PC-9 (cell line): ENCODE measurements at regions not wholly inside any gene's neighbourhood (a gene's known extent, or its start where the extent isn't known, plus 50 kb on each side); places are given as distances from the start of the nearest gene placed in this dataset.
"Not testable (repeated sequence)": the region's sequence is repeated elsewhere in the genome, so short reads cannot be mapped to it uniquely, and the experiment has no call there.

ENCODE experiments used
- BruUV-seq: library from RNA; stranded (reverse); fragments of 400-500 nt; replicated peaks from 2 replicates; lab custom pipeline; 2021; lab: Mats Ljungman, UMichigan
- CTCF ChIA-PET: fragments of 300-600 bp; sonication (Branson Sonifier 250); formaldehyde crosslinking; loops from one replicate; lab custom pipeline; 2022; ENCODE audit warnings: antibody characterized with exemption; lab: Charles Lee
- POLR2A ChIA-PET: fragments of 300-600 bp; sonication (Branson Sonifier 250); formaldehyde crosslinking; loops from one replicate; lab custom pipeline; 2022; ENCODE audit warnings: antibody characterized with exemption; ENCODE audit not compliant: unreplicated experiment; lab: Charles Lee
- DNase-seq, 2 experiments: peaks; one replicate each; pipeline versions ENCODE4 v3.0.0 to v3.0.0-alpha.2; 2015 to 2022; ENCODE audit warnings: mixed read lengths in 1 of 2
- H2AFZ ChIP-seq: fragments of 200-600 bp; sonication (generic); 2 replicates; pipeline ENCODE4 v1.8.1; 2017; ENCODE audit warnings: antibody characterized with exemption
- H3F3A ChIP-seq: fragments of 200-600 bp; sonication (generic); 2 replicates; pipeline ENCODE4 v1.8.1; 2017; ENCODE audit warnings: antibody characterized with exemption, mild to moderate bottlenecking, low read depth; ENCODE audit not compliant: insufficient read depth
- H3K27ac ChIP-seq: fragments of 200-600 bp; sonication (generic); 2 replicates; pipeline ENCODE4 v1.6.1; 2016; ENCODE audit warnings: mixed run types
- H3K27me3 ChIP-seq: fragments of 200-600 bp; sonication (generic); 2 replicates; pipeline ENCODE4 v1.6.1; 2016; ENCODE audit warnings: low read depth, mixed run types; ENCODE audit not compliant: insufficient read depth
- H3K36me3 ChIP-seq: fragments of 200-600 bp; sonication (generic); 2 replicates; pipeline ENCODE4 v1.6.1; 2016; ENCODE audit warnings: low read depth, mixed run types
- H3K4me1 ChIP-seq: fragments of 200-600 bp; sonication (generic); replicated peaks from 2 replicates; pipeline ENCODE4 v1.6.1; 2016; ENCODE audit warnings: mixed run types; ENCODE audit not compliant: insufficient read depth
- H3K4me2 ChIP-seq: fragments of 200-600 bp; sonication (generic); 2 replicates; pipeline ENCODE4 v1.6.1; 2017; ENCODE audit warnings: mixed run types
- H3K4me3 ChIP-seq: fragments of 200-600 bp; sonication (generic); 2 replicates; pipeline ENCODE4 v1.6.1; 2016; ENCODE audit warnings: mixed run types
- H3K79me2 ChIP-seq: fragments of 200-600 bp; sonication (generic); 2 replicates; pipeline ENCODE4 v1.6.1; 2017; ENCODE audit warnings: low read depth, mixed run types
- H3K9me2 ChIP-seq: fragments of 200-600 bp; sonication (generic); 2 replicates; pipeline ENCODE4 v1.8.1; 2017; ENCODE audit warnings: mild to moderate bottlenecking; ENCODE audit not compliant: insufficient read depth
- H3K9me3 ChIP-seq: fragments of 200-600 bp; sonication (generic); 2 replicates; pipeline ENCODE4 v1.8.1; 2016; ENCODE audit warnings: low read depth; ENCODE audit not compliant: insufficient read depth
- H4K20me1 ChIP-seq: fragments of 200-600 bp; sonication (generic); 2 replicates; pipeline ENCODE4 v1.8.1; 2017; ENCODE audit not compliant: insufficient read depth
- EZH2 ChIP-seq: fragments of 200-600 bp; sonication (generic); IDR thresholded peaks from 2 replicates; pipeline ENCODE4 v1.8.0; 2017; ENCODE audit warnings: antibody characterized with exemption, low read depth
- intact Hi-C: fragments of 100-400 bp; cut with micrococcal nuclease; formaldehyde crosslinking; loops from one replicate; pipeline ENCODE4 v1.10.0; 2022; ENCODE audit not compliant: unreplicated experiment
- TF ChIP-seq, protein P1 (sequence below): fragments of 200-600 bp; sonication (generic); conservative IDR thresholded peaks from 2 replicates; pipeline ENCODE4 v1.6.1; 2017; ENCODE audit warnings: mixed run types, antibody characterized with exemption, mild to moderate bottlenecking, moderate library complexity

DNA sequence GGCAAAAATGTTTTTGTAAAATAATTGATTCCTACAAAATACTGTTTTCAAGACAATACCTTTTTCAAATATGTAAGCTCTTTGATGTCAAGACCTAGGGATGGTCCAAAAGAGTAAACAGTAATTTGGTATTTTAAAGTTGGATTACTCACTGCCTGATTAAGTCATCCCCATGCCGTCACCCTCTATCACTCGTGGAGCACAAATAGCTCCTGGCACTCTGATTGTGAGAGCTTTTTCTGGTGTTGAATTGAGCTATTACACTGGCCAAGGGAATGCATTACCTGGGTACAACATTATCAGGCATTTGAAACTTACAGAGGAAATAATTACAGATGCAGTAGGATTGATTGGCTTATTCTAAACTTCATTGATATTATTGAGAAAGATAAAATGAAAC lies 231.9 kb upstream of the GRM3 start:
- Histone ChIP-seq H3K4me1 (no peaks in the 10 kb centered on the region), H3K9me3 (no peaks in the 10 kb centered on the region), H3K9me2 (no peaks in the 10 kb centered on the region), H3K4me2 (no peak overlapping the region), H3K79me2 (no peaks in the 10 kb centered on the region), H3K4me3 (no peak overlapping the region), H3K27me3 (no peaks in the 10 kb centered on the region), H3K27ac (no peak overlapping the region), H3F3A (no peaks in the 10 kb centered on the region), H4K20me1 (no peaks in the 10 kb centered on the region), H3K36me3 (no peaks in the 10 kb centered on the region), H2AFZ (no peak overlapping the region)
- no peak for DNase-seq
- ChIA-PET CTCF (no interaction called here), POLR2A (interaction anchor here (0.7 kb wide), 1 partner anchor 77 kb away, joined by 8 read pairs; no protein-coding TSS in a partner anchor)
- intact Hi-C loops, result no loop called here
- no TSS peak for BruUV-seq
- TF ChIP-seq, protein P1, sequence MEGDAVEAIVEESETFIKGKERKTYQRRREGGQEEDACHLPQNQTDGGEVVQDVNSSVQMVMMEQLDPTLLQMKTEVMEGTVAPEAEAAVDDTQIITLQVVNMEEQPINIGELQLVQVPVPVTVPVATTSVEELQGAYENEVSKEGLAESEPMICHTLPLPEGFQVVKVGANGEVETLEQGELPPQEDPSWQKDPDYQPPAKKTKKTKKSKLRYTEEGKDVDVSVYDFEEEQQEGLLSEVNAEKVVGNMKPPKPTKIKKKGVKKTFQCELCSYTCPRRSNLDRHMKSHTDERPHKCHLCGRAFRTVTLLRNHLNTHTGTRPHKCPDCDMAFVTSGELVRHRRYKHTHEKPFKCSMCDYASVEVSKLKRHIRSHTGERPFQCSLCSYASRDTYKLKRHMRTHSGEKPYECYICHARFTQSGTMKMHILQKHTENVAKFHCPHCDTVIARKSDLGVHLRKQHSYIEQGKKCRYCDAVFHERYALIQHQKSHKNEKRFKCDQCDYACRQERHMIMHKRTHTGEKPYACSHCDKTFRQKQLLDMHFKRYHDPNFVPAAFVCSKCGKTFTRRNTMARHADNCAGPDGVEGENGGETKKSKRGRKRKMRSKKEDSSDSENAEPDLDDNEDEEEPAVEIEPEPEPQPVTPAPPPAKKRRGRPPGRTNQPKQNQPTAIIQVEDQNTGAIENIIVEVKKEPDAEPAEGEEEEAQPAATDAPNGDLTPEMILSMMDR, result no peak

DNA sequence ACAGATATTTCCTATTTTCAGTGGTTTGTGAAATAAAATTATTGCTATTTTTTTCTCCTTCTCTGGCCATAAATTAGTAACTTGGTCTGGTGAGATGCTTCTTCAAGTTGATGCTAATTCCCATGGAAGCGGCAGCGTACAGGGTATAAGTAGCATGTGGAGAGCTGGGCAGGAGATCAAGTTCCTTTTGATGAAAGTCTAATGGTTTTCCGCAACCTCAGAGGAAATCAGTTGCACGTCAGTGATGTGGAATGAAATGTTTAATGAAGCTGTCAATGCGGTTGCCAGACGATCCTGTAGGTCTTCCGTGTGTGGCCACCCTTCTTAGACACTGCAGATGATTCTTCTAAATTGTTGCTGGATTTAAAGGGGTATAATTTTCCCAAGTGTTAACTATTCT lies 236.4 kb upstream of the GRM3 start:
- no peak overlapping the region for H3K4me3 ChIP-seq
- no peak overlapping the region for H3K4me2 ChIP-seq
- H4K20me1 ChIP-seq, result no peaks in the 10 kb centered on the region
- ChIA-PET POLR2A (no interaction called here), CTCF (no interaction called here)
- no peak for DNase-seq
- no peaks in the 10 kb centered on the region for H3K79me2 ChIP-seq
- H3K4me1 ChIP-seq, result no peaks in the 10 kb centered on the region
- H3K9me2 ChIP-seq, result no peaks in the 10 kb centered on the region
- intact Hi-C loops, result no loop called here
- TF ChIP-seq EZH2, result no peak
- TF ChIP-seq, protein P1, result no peak
- H3K36me3 ChIP-seq, result no peaks in the 10 kb centered on the region
- H3K9me3 ChIP-seq, result no peaks in the 10 kb centered on the region
- no peaks in the 10 kb centered on the region for H3F3A ChIP-seq
- no peaks in the 10 kb centered on the region for H3K27me3 ChIP-seq
- no peak overlapping the region for H2AFZ ChIP-seq
- no peak overlapping the region for H3K27ac ChIP-seq
- no TSS peak for BruUV-seq

DNA sequence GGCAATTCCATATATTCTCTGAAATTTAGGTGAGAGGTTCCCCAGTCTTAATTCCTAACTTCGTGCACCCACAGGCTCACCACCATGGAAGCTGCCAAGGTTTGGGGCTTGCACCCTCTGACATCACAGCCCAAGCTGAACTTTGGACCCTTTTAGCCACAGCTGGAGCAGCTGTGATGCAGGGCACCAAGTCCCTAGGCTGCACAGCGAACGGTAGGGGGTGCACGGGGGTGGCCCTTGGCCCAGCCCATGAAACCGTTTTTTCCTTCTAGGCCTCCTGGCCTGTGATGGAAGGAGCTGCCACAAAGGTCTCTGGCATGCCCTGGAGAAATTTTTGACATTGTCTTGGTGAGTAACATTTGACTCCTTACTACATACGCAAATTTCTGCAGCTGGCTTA lies 251.9 kb upstream of the GRM3 start:
- no peak for TF ChIP-seq EZH2
- TF ChIP-seq, protein P1, result no peak
- Histone ChIP-seq H2AFZ (no peak overlapping the region), H3K27ac (no peak overlapping the region), H3K4me2 (no peak overlapping the region), H3K4me1 (no peaks in the 10 kb centered on the region), H3K27me3 (no peaks in the 10 kb centered on the region), H3K79me2 (no peaks in the 10 kb centered on the region), H3K4me3 (no peak overlapping the region), H3K36me3 (no peaks in the 10 kb centered on the region), H3K9me2 (no peaks in the 10 kb centered on the region), H3F3A (no peaks in the 10 kb centered on the region), H3K9me3 (0 out of 2 replicates have a peak, but pooled peaks cover 3% of the 10 kb centered on the region), H4K20me1 (no peaks in the 10 kb centered on the region)
- ChIA-PET CTCF (no interaction called here), POLR2A (no interaction called here)
- DNase-seq, result no peak
- BruUV-seq, result no TSS peak
- intact Hi-C loops, result no loop called here

DNA sequence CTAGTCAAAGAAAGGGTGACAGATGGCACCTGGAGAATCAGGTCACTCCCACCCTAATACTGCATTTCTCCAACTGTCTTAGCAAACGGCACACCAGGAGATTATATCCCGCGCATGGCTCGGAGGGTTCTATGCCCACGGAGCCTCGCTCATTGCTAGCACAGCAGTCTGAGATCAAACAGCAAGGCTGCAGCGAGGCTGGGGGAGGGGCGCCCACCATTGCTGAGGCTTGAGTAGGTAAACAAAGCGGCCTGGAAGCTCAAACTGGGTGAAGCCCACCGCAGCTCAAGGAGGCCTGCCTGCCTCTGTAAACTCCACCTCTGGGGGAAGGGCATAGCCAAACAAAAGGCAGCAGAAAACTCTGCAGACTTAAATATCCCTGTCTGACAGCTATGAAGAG lies 268.1 kb upstream of the GRM3 start:
- H2AFZ ChIP-seq, intact Hi-C loops, H3K9me2 ChIP-seq, H3K79me2 ChIP-seq, H3K27ac ChIP-seq, BruUV-seq, H4K20me1 ChIP-seq, H3K4me1 ChIP-seq, H3K4me2 ChIP-seq, DNase-seq, H3K36me3 ChIP-seq, H3K9me3 ChIP-seq, H3F3A ChIP-seq, CTCF ChIA-PET, POLR2A ChIA-PET, H3K4me3 ChIP-seq, H3K27me3 ChIP-seq: not testable (repeated sequence)
